SIG-M5 treated with dmso at 0.1 percent for 504 hours (cell line): ENCODE measurements at regions not wholly inside any gene's neighbourhood (a gene's known extent, or its start where the extent isn't known, plus 50 kb on each side); places are given as distances from the start of the nearest gene placed in this dataset.

Experiments
- DNase-seq: peaks from one replicate; lab custom pipeline; 2025; ENCODE audit not compliant: unreplicated experiment; lab: John Stamatoyannopoulos, UW

DNA sequence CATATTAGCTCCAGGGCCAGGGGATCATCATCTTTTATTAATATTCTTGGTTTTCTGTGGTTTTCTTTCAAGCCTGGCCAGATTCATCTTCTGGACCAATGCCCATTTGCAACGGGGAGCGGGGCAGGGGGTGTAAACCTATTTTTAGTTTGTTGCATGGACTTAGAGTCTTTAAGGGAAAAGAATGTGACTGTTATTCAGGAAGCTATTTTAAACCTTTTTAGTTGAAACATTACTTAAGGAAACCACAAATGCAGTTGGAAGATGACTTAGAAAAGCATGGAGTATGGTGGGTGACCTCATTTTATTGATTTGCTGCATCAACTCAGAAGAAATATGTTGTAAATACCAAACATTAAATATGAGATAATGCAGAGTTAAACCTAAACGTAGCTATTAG, 368.4 kb upstream of the E2F7 start:
- no peak for DNase-seq

DNA sequence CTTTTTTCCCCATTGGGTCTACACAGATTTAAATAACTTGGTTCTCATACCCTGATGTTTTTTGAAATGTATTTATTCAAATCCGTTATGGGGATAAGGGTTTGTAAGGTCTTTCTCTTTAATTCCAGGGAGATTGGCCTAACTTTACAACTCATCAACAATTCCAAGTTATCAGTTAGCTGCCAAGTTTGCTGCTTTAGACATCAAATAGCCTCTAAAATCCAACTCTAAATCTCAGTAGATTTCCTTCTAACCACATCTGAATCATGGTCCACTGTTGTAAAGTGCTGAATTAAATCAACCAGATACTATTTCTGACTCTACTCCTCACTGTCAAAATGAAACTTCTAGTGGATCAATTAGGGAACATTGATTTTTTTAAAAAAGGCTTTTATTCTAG, 364.1 kb upstream of the E2F7 start:
- DNase-seq, result no peak

DNA sequence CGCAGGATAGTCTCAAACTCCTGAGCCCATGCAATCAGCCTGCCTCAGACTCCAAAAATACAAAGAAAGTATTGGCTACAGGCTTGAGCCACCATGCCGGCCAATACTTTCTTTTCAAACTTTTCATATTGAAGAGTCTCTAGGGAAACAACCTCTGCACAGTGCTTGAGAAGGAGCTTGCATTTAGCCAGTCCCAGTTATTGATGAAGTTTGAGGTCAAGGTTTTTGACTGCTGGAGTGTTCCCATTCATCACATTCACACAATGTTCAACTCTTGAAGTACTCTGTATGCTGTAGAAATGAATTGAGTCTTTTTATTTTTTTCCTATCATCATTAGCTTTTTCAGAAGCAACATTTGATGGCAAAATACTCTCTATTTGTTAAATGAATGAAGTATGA, 355.8 kb upstream of the E2F7 start:
- no peak for DNase-seq

DNA sequence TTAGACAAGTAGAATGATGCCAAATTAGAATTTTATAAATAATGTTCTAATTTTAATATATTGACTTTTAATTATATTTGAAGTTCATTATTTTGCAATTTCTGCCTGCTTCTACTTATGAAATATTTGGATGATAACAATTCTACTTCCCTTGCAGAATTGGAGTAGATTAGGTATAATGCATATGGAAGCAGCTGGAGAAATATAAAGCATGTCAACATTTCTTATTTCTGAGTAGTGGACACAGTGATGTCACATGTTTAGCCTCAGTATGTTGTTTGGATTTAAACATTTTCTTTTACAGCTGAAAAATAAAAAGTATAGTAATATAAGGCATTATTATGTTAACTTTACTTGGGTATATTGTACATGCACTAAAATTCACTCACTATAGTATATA, 344.2 kb upstream of the E2F7 start:
- DNase-seq, result no peak

DNA sequence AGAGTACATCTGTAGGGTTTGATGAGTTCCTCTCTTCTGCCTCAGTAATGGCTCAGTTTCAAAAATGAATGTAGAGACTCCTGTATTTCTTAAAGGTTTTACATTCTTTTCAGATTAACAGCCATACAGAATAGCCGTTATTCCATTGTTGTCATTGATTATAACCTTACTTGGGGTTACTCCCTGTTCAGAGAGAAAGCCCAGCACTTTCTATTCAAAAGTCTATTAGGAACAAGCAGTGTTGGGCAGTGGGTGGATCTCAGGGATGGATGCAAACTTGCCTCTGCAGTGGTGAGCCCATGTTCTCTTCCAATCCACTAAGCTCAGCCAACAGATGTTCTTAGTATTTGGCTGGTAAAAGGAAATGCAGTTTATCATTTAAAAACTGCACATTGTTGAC, 342.6 kb upstream of the E2F7 start:
- DNase-seq, result no peak

DNA sequence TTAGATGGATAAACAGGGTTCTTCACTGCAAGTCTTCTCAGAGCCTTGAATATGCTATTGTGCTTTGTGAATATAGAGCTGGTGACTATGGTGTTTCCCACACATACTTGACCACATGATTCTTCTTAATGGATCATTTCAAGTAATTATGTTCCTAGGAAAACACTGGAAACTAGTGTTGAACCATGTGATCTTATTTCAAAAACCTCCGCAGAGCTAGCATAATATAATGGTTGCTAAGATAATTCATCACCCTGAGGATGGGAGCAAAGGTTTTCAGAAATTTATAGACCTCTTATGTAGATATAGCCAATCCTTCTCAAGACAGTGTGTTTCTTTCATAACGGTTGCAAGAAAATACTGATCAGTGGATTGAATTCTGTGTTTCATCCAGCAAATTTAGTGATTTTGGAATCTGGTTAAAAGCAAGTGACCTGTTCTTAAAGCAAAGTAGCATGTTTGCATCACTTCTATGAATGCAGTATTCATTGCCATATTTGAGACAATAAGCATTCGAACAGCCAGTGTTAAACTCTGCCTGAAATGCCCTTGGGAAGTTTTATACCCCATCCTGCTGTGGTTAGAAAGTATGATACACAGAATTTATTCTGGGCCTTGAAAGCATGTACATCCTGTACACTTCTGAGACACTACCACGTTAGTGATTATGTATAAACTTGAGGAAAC, 341.0 kb upstream of the E2F7 start:
- no peak for DNase-seq

DNA sequence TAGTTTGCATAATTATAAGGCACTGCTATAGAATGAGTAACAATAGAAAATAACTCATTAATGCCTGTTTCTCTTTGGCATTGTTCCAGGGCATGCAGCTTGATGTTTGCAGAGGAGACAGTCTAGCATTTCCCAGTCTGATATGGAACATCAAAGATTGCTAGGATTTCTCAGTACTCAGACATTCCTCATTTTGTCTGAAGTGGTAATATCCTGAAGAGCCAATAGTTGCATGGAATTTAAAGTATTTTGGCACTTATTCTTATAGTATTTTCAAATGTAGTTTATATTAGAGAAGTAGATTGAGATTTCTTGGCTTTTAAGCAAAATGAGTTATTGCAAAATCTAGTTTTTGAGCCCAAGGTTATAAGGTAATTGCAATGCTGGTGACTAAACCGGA, 337.3 kb upstream of the E2F7 start:
- DNase-seq, result no peak

DNA sequence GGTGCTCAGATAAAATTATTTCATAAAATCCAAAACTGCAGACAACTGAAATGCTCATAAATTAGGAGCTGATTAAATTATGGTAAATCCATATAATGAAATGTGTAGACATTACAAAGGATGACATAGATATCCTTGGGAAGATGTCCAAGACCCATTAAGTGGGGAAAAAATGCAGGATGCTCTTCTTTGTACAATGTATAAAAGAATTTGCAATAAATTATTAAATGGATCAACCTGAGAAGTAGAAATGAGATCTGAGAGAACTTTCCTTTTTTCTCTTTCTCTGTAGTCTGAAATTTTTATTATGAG, 336.4 kb upstream of the E2F7 start:
- no peak for DNase-seq

DNA sequence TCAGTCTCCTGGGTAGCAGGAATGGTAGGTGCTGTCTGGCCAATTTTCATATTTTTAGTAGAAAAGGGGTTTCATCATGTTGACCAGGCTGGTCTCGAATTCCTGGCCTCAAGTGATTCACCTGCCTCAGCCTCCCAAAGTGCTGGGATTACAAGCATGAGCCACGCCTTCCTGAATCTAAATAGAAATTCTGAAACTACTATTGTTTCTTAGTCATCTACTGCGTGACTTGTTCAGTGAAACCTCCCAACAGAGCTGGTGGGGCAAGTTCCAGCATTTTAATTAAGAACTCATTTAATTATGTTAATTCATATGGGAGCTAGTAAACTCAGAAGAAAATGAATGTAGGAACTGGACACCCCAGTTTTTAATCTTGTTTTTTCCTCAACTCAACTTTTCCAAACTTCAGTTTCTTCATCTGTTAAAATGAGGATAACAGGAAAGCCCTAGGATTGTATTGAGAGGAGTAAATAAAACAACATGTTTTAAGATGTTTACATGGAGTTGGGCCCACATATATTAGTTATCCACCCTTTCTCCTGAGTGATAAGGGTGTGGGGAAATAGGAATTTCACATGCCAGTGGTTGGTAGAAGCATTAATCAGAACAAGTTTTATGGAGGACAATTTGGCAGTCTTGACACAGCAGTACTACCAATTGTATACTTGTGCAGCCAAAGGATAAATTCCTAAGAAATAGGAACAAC, 335.8 kb upstream of the E2F7 start:
- DNase-seq, result no peak

DNA sequence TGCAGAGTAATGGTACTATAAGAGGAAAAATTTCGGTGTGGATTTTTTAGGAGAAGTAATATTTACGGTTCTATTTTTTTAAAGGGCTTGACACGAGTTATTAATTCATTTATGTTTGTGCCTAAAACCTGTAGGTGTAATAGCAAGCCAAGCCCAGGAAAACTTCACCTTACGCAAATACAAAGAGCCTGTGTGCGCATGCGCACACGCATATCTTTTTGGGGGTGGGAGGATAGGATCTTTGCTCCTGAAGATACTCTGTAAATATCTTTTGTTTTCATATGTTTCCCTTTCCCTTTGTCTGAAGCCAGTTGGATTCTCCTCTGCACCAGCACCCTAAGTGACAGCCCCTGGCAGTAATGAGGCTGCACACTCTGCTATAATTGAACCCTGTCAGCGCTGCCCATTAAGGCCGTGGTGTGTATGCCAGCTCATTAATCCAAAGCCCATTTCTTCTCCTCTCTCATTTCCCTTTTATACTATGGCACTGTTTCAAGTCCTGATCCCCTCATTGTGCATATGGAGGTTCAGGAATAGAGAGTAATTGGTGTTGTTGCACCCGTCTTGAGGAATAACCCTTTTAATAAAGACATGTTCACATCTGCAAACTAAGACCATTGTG, 327.2 kb upstream of the E2F7 start:
- no peak for DNase-seq

DNA sequence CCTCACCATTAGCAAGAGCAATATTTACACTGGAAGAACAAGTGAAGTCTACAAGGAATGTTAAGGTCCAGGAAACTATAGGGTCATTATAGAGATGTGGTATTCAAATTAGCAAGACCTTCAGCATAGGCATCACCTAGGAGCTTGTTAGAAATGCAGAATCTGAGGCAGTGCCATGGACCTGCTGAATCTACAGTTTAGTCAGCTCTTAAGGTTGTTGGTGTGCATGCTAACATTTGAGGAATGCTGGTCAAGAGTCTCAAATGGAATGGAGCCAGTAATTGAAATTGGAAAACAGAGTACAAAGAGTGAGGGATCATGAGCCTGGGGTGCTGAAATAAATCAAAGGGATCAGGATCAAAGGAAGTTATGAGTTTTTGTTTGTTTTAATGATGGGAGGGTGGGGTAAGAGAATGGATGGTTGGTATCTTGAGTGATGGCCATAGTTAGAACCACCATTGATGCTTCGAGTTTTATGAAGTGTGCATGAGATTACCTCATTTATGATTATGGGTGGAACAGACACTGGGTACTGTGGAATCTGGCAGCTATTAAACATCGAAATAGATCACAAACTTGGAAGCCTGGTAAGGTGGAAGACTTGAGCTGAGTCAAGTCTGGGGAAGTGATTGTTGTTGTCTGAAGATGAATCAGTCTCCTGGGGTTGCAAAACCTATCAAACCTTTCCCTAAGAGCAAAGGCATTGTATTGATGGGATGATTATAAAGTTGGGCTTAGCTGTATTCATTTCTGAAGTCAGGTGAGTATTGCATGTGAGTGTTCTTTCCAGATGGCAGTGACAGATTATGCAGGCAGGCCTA, 323.3 kb upstream of the E2F7 start:
- no peak for DNase-seq

DNA sequence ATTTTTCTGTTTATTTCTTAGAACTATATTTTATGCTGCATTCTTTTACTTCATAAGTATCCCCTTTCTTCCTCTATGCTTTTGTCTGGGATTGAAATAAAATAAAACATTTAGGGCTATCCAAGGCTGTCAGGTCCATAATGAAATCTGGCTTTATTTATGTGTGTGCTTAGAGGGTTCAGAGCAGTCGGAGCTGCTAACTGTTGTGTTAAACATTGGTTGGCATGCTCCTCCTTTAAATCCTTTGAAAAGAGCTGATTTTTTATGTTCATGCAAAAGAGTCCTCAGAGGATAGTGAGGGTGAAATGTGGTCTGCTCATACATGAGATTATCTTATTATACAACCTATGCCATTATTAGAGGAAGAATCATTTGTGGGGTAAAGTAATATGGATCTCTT, 322.3 kb upstream of the E2F7 start:
- no peak for DNase-seq

DNA sequence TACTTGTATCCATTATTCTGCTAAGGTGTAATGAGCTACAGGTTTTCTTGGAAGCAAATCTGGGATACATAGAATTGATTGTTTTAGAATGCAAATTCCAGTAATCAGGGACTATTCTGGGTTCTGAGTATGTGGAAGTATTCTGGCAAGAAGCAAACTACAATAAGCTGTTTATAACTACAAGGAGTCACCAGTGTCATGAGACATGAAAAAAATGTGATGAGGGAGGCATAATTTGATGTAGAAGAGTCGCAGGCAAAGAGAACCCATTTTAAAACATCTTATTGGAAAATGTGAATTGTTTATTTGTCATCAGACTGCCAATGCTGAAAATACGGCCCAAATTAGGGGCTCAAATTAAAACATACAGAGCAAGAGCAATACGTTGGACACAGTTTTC, 321.8 kb upstream of the E2F7 start:
- DNase-seq, result no peak

DNA sequence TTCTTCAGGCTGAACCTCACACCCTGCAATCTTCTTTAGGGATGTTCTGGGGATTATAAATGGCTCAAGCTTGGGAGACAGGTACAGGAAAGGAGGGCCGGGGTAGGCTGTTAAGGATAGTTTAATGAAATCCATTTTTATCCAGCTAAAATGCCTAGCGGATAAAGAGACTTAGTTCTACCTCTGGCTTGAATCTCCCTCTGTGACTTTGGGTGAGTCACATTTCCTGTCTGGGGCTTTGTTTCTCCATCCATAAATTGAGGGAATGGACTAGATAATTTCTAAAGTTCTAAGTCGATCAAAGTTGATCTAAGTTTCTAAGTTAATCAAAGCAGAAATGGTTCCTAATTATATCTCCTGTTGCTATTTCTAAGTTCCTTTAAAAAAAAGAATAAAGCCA, 319.6 kb upstream of the E2F7 start:
- DNase-seq, result no peak

DNA sequence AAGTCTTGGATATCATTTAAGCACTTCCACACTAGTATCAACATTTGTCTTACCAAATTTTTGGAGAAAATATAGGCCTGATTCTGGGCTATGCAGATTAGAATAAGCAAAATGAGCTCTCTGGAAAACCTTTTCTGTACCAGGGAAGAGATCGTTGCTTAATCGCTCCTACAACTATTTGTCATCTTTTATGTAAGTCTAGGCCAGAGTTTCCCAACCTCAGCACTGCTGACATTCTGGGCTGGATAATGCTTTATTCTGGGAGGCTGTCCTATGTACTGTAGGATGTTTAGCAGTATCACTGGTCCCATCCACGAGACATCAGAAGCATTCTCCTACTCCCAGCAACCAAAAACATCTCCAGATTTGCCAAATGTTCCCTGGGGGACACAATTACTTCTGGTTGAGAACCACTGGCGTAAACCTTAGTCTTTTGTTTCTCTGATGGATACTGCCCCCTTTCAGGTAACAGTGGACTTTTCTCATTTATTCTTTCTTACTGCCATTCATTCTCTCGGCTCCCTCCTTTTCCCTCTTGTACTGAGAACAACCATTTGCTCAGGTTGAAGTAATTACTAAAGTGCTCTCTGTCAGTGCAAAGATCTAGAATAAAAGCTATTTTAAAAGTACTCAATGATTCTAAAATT, 316.9 kb upstream of the E2F7 start:
- no peak for DNase-seq

DNA sequence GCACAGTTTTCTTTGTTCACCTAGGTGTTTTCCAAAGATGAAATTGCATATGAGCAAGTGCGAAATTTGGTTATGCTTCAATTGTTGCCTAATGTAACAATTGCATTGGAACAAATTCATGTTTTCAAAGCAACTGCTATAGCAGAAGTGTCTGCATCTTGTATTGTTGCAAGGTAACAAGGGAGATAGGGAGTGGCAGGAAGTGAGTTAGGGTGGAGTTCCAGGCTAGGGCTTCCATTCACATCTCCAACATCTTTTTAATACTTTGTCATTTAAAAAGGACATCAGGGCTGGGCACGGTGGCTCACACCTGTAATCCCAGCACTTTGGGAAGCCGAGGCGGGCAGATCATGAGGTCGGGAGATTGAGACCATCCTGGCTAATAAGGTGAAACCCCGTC, 312.3 kb upstream of the E2F7 start:
- no peak for DNase-seq

DNA sequence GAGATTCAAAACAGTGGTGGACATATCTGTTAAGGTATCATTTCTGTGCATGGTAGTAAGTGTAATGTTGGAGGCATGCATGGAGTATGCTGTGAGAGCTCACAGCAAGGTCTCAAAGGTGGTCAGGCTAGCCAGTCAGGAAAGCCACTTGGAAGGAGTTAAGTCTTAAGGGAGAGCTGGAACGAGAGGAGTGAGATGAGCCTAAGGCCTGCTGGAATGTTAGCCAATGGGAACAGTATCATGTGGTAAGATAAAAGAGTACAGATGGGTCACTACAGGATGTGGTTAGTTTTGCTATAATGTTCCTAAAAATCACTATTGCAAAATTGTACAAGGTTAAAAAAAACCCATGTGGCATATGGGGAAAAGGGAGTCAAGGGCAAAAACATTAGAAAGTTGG, 311.7 kb upstream of the E2F7 start:
- no peak for DNase-seq

DNA sequence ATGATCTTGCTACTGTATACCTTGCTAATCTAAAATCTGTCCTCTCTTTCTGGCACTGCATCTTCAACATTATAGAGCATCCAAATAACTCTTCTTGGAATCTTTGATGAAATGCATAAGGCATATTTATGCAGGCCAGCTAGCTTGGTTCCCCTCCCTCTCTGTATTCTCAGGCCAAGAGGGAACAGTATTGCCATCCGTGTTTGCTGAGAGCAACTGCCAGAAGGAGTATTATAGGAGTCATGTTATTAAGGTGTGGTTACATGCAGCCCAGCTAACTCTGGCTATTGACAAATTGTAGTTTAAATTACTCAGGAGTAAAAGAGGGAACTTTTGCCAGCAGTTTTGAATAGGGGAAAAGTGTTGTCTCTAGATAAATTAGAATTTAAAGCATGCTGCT, 309.3 kb upstream of the E2F7 start:
- no peak for DNase-seq

DNA sequence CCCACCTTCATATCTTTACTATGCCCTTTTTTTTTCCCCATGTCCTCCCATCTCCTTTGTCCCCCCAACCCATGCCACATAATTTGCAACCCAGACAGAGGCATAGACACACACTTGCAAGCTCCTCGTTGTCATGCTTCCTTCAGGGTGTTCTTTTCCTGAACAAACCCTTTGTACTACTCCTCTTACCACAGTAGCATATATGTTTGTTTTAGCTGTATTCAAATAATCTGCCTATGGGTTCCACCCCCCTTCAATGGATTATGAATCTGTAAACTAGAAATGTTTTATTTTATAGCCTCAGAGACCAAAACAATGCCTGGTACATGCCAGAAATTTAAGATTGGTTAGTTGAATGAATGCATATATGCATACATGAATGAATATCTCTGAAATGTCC, 307.1 kb upstream of the E2F7 start:
- DNase-seq, result no peak

DNA sequence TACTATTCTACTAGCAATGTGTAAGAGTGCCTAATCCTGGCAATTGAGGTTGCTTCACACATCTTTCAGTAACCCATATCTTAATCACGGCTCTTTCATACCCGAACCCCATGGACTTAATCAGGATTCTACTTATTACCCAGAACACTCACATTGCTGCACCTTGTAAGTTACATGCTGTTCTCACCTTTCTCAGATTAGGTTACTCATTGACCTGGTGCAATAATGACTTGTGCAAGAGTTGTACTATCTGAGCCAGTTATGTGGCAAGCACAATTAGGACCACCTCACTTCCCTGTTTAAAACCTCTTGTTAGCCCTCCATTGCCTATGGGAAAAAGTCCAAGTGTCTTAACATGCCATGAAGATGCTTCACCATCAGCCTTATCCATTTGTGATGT, 306.7 kb upstream of the E2F7 start:
- no peak for DNase-seq

DNA sequence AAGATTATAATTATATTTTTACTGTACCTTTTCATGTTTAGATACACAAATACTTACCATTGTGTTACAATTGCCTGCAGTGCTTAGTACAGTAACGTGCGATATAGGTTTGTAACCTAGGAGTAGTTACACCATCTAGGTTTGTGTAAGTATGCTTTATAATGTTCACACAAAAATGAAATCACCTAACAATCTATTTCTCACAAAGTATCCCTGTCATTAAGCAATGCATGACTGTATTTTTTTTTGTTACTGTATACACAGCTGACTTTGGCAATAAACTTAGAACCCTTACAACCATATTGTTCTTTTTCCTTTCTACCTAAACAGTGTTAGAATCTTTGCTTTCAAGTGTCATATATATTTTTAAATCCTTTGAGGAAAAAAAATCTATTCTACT, 303.0 kb upstream of the E2F7 start:
- no peak for DNase-seq

DNA sequence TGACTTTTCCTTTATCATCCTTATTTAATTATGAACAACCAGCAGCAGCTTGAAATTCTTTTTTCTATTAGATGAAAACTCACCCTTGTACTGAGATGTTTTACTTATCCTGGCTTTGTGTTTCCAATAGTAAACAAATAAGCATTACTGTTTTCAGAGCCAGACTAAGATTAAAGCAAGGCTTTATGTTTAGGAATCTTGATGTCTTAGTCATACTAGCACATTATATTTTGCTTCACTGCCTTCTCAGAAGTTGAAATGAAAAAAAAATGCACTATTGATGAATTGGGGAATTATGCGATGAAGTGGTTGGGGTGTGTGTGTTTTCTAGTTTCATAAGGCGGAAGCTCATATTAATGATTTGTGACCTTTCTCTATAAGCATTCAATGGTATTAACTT, 301.2 kb upstream of the E2F7 start:
- no peak for DNase-seq
